ENCODE measurements at regions not wholly inside any gene's neighbourhood (a gene's known extent, or its start where the extent isn't known, plus 50 kb on each side); places are given as distances from the start of the nearest gene placed in this dataset.

DNA sequence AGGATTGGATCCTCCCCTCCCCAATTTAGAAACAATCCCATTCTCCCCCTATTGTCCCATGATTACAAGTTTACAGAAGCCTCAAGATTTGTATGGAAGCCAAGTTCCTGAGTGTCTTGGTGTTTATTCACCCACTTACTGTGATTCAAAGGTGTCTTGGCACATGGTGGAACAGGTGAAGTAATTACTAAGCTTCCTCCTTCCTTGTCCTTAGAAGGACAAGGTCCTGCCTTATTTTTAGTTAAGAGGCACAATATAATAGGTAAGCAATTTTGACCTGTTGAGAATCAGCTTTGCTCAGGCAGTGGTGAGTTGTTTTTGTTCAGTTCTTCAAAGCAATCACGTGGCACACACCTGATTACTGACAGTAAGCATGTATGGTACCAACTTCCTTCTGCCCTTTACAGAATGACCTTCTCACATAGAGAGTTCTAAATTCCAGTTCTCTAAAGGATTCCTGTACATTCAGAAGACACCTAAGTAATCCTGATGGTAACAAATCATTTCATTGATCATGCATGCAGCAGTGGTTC is 60.7 kb upstream of the SLC13A1 start:
- POLR2A ChIA-PET: no interaction called here

DNA sequence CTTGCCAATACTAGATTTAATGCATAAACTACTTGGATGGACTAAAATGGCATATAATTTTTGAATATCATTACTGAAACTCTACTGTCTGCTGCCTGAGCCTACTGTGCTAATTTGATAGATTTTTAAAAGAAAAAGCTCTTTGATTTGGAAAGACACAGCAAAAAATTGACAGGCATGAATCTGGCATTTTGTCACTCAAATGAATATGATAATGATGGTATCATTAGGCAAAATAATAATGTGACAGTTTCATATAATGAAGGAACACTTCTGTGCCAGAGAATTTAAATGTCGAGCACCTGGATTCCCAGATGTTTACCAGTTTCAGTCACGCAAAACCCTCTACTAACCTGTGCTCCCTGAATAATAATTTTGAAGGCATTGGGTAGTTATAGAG is 60.0 kb upstream of the SLC13A1 start:
- intact Hi-C loops (cut with micrococcal nuclease): no loop called here
- Histone ChIP-seq H3K4me3 (replicated peaks in 1 of 3; ENCODE audit: insufficient read depth in 1 of 3, low read depth in 1 of 3, low read length in 3 of 3) (no peak overlapping the region), H4K20me1 (replicated peaks; ENCODE audit: control insufficient read depth, extremely low read depth, insufficient read depth, low read length) (no peaks in the 10 kb centered on the region), H3K9ac (replicated peaks; ENCODE audit: extremely low read depth, insufficient read depth, low read length) (no peak overlapping the region), H3K4me2 (ENCODE audit: insufficient read depth, low read length) (no peak overlapping the region), H2AFZ (ENCODE audit: low read depth, low read length) (no peak overlapping the region), H3K9me3 (replicated peaks; ENCODE audit: control insufficient read depth, insufficient read depth, low read length) (no peaks in the 10 kb centered on the region), H3K4me1 (ENCODE audit: control insufficient read depth, extremely low read depth, insufficient read depth, low read length) (no peaks in the 10 kb centered on the region), H3K36me3 (ENCODE audit: control insufficient read depth in 2 of 2, extremely low read depth in 1 of 2, insufficient read depth in 2 of 2, low read length in 2 of 2) (no peaks in the 10 kb centered on the region), H3K27ac (ENCODE audit: insufficient read depth, low read depth, low read length) (no peak overlapping the region), H3K9me1 (replicated peaks; ENCODE audit: control insufficient read depth, extremely low read depth, insufficient read depth, low read length) (no peaks in the 10 kb centered on the region), H3K27me3 (ENCODE audit: control insufficient read depth in 2 of 2, insufficient read depth in 2 of 2, low read length in 2 of 2) (no peaks in the 10 kb centered on the region), H3K79me2 (ENCODE audit: control insufficient read depth, insufficient read depth, low read length) (no peaks in the 10 kb centered on the region)
- DNase-seq (ENCODE audit: low read depth, low spot score) (no peak), FAIRE-seq (no peak)
- no TSS peak for BruUV-seq (replicated peaks)
- dilution Hi-C loops (cut with MboI; ENCODE audit: extremely low pct_ligation_motif_present, low sequenced_read_pairs): no loop called here
- POLR2A ChIA-PET: no interaction called here
- TF ChIP-seq EZH2 (IDR thresholded peaks at IDR 0.05; ENCODE audit: borderline replicate concordance, low read depth, low read length, severe bottlenecking) (no peak), FOS (IDR thresholded peaks at IDR 0.05; ENCODE audit: borderline replicate concordance, insufficient read depth, low read length) (no peak), GATA2 (IDR thresholded peaks at IDR 0.05; ENCODE audit: insufficient read depth, insufficient read length, low read depth, low read length) (no peak), POLR2A (IDR thresholded peaks at IDR 0.05; ENCODE audit: low read depth, low read length) (no peak), MYC (IDR thresholded peaks at IDR 0.05; ENCODE audit: low read depth, low read length) (no peak), JUN (IDR thresholded peaks at IDR 0.05; ENCODE audit: borderline replicate concordance, insufficient read depth, insufficient read length, low read depth) (no peak), POLR2AphosphoS5 (IDR thresholded peaks at IDR 0.05; ENCODE audit: insufficient read depth, low read depth, low read length) (no peak)
- TF ChIP-seq, protein P1, sequence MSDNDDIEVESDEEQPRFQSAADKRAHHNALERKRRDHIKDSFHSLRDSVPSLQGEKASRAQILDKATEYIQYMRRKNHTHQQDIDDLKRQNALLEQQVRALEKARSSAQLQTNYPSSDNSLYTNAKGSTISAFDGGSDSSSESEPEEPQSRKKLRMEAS (IDR thresholded peaks at IDR 0.05; ENCODE audit: insufficient read depth, insufficient read length): no peak
- TF ChIP-seq, protein P2, sequence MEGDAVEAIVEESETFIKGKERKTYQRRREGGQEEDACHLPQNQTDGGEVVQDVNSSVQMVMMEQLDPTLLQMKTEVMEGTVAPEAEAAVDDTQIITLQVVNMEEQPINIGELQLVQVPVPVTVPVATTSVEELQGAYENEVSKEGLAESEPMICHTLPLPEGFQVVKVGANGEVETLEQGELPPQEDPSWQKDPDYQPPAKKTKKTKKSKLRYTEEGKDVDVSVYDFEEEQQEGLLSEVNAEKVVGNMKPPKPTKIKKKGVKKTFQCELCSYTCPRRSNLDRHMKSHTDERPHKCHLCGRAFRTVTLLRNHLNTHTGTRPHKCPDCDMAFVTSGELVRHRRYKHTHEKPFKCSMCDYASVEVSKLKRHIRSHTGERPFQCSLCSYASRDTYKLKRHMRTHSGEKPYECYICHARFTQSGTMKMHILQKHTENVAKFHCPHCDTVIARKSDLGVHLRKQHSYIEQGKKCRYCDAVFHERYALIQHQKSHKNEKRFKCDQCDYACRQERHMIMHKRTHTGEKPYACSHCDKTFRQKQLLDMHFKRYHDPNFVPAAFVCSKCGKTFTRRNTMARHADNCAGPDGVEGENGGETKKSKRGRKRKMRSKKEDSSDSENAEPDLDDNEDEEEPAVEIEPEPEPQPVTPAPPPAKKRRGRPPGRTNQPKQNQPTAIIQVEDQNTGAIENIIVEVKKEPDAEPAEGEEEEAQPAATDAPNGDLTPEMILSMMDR (IDR thresholded peaks at IDR 0.05; ENCODE audit: extremely low read depth in 1 of 2, insufficient read depth in 1 of 2, low read depth in 1 of 2, low read length in 2 of 2): no peak
- CTCF ChIA-PET: no interaction called here

More for the DNA sequence above, 60.7 kb upstream of the SLC13A1 start:
- Histone ChIP-seq H3K9me3 (replicated peaks; ENCODE audit: control insufficient read depth, insufficient read depth, low read length) (no peaks in the 10 kb centered on the region), H3K36me3 (ENCODE audit: control insufficient read depth in 2 of 2, extremely low read depth in 1 of 2, insufficient read depth in 2 of 2, low read length in 2 of 2) (no peaks in the 10 kb centered on the region), H3K4me1 (ENCODE audit: control insufficient read depth, extremely low read depth, insufficient read depth, low read length) (no peaks in the 10 kb centered on the region), H3K27ac (ENCODE audit: insufficient read depth, low read depth, low read length) (no peak overlapping the region), H2AFZ (ENCODE audit: low read depth, low read length) (no peak overlapping the region), H3K9me1 (replicated peaks; ENCODE audit: control insufficient read depth, extremely low read depth, insufficient read depth, low read length) (no peaks in the 10 kb centered on the region), H3K79me2 (ENCODE audit: control insufficient read depth, insufficient read depth, low read length) (no peaks in the 10 kb centered on the region), H4K20me1 (replicated peaks; ENCODE audit: control insufficient read depth, extremely low read depth, insufficient read depth, low read length) (no peaks in the 10 kb centered on the region), H3K9ac (replicated peaks; ENCODE audit: extremely low read depth, insufficient read depth, low read length) (no peak overlapping the region), H3K4me2 (ENCODE audit: insufficient read depth, low read length) (no peak overlapping the region), H3K27me3 (ENCODE audit: control insufficient read depth in 2 of 2, insufficient read depth in 2 of 2, low read length in 2 of 2) (no peaks in the 10 kb centered on the region), H3K4me3 (replicated peaks in 1 of 3; ENCODE audit: insufficient read depth in 1 of 3, low read depth in 1 of 3, low read length in 3 of 3) (no peak overlapping the region)
- dilution Hi-C loops (cut with MboI; ENCODE audit: extremely low pct_ligation_motif_present, low sequenced_read_pairs) (no loop called here), intact Hi-C loops (cut with micrococcal nuclease) (no loop called here)
- TF ChIP-seq, protein P1 (IDR thresholded peaks at IDR 0.05; ENCODE audit: insufficient read depth, insufficient read length): no peak
- TF ChIP-seq, protein P2 (IDR thresholded peaks at IDR 0.05; ENCODE audit: extremely low read depth in 1 of 2, insufficient read depth in 1 of 2, low read depth in 1 of 2, low read length in 2 of 2): no peak
- CTCF ChIA-PET: no interaction called here
- no TSS peak for BruUV-seq (replicated peaks)
- FAIRE-seq: no peak
- DNase-seq (ENCODE audit: low read depth, low spot score): no peak

Data from endothelial cell of umbilical vein (primary cell).